MM.1S (cell line): ENCODE measurements at regions not wholly inside any gene's neighbourhood (a gene's known extent, or its start where the extent isn't known, plus 50 kb on each side); places are given as distances from the start of the nearest gene placed in this dataset.

Experiments
- EZH2phosphoT487 ChIP-seq: fragments of 300-600 bp; sonication (generic); IDR thresholded peaks from 2 replicates; pipeline ENCODE4 v1.6.1; 2018; ENCODE audit warnings: antibody characterized with exemption, low read length
- TF ChIP-seq, protein P1 (sequence below): fragments of 300-600 bp; sonication (generic); IDR thresholded peaks from 2 replicates; pipeline ENCODE4 v1.5.1; 2016; ENCODE audit warnings: antibody characterized with exemption, low read length, mixed read lengths

DNA sequence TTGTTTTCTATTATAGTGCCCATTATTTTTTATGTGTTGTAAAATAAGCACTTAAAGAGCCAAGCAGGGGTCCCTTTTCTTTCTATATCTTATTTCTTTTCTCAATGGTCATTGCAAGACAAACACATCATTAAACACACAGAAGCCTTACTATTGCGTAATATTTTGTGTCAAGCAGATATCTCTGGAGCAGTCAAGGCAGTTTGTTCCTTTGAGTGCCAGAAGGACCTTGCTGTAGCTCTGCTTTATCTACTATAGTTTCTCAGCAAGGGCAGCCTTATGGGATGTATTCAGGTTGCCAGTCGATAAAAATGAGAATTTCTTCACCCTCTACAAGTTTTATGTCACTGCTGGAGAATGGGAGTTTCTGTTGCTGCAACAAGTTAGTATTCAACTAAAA is 319.3 kb downstream of the TDRD3 start:
- TF ChIP-seq, protein P1, sequence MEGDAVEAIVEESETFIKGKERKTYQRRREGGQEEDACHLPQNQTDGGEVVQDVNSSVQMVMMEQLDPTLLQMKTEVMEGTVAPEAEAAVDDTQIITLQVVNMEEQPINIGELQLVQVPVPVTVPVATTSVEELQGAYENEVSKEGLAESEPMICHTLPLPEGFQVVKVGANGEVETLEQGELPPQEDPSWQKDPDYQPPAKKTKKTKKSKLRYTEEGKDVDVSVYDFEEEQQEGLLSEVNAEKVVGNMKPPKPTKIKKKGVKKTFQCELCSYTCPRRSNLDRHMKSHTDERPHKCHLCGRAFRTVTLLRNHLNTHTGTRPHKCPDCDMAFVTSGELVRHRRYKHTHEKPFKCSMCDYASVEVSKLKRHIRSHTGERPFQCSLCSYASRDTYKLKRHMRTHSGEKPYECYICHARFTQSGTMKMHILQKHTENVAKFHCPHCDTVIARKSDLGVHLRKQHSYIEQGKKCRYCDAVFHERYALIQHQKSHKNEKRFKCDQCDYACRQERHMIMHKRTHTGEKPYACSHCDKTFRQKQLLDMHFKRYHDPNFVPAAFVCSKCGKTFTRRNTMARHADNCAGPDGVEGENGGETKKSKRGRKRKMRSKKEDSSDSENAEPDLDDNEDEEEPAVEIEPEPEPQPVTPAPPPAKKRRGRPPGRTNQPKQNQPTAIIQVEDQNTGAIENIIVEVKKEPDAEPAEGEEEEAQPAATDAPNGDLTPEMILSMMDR, result no peak
- TF ChIP-seq EZH2phosphoT487, result no peak
